SK-N-SH treated with all-trans-retinoic acid at 6 μM for 48 hours (cell line): ENCODE measurements at regions not wholly inside any gene's neighbourhood (a gene's known extent, or its start where the extent isn't known, plus 50 kb on each side); places are given as distances from the start of the nearest gene placed in this dataset.

Experiments
- ATAC-seq: fragments of 200-7000 bp; cut with Tn5 transposase; 3 replicates; pipeline ENCODE4 v1.9.1; 2020; ENCODE audit warnings: mild to moderate bottlenecking, moderate library complexity
- BACH2 ChIP-seq: fragments of 250-450 bp; sonication (Bioruptor Pico); IDR thresholded peaks from 2 replicates; pipeline ENCODE4 v1.9.0; 2021; ENCODE audit warnings: mild to moderate bottlenecking, borderline replicate concordance
- CREB5 ChIP-seq: fragments of 250-450 bp; sonication (Bioruptor Pico); IDR thresholded peaks from 2 replicates; pipeline ENCODE4 v1.5.1; 2020; ENCODE audit warnings: low read depth, mild to moderate bottlenecking, moderate library complexity
- CSDC2 ChIP-seq: fragments of 250-450 bp; sonication (Bioruptor Pico); IDR thresholded peaks from 2 replicates; pipeline ENCODE4 v1.5.0; 2020; ENCODE audit warnings: mild to moderate bottlenecking, moderate library complexity
- CSRNP3 ChIP-seq: fragments of 250-450 bp; sonication (Bioruptor Pico); IDR thresholded peaks from 2 replicates; pipeline ENCODE4 v1.5.1; 2021; ENCODE audit warnings: mild to moderate bottlenecking, moderate library complexity
- ESRRG ChIP-seq: fragments of 250-450 bp; sonication (Bioruptor Pico); IDR thresholded peaks from 2 replicates; pipeline ENCODE4 v1.6.1; 2021; ENCODE audit warnings: mild to moderate bottlenecking
- GLIS3 ChIP-seq: fragments of 250-450 bp; sonication (Bioruptor Pico); IDR thresholded peaks from 2 replicates; pipeline ENCODE4 v1.5.0; 2020; ENCODE audit warnings: mild to moderate bottlenecking, moderate library complexity
- ISL1 ChIP-seq: fragments of 250-450 bp; sonication (Bioruptor Pico); IDR thresholded peaks from 2 replicates; pipeline ENCODE4 v2.1.2; 2022; ENCODE audit warnings: mild to moderate bottlenecking, moderate library complexity
- OSR1 ChIP-seq: fragments of 250-450 bp; sonication (Bioruptor Pico); IDR thresholded peaks from 2 replicates; pipeline ENCODE4 v1.8.0; 2022; ENCODE audit warnings: moderate library complexity, mild to moderate bottlenecking, inconsistent platforms
- TCF4 ChIP-seq: fragments of 250-450 bp; sonication (Bioruptor Pico); IDR thresholded peaks from 2 replicates; pipeline ENCODE4 v1.8.0; 2021; ENCODE audit warnings: mild to moderate bottlenecking, moderate library complexity, borderline replicate concordance
- TOX ChIP-seq: fragments of 250-450 bp; sonication (Bioruptor Pico); IDR thresholded peaks from 2 replicates; pipeline ENCODE4 v1.8.0; 2021; ENCODE audit warnings: mild to moderate bottlenecking, moderate library complexity, borderline replicate concordance
- ZC3H10 ChIP-seq: fragments of 250-450 bp; sonication (Bioruptor Pico); IDR thresholded peaks from 2 replicates; pipeline ENCODE4 v1.5.1; 2021; ENCODE audit warnings: mild to moderate bottlenecking, moderate library complexity
- ZFP3 ChIP-seq: fragments of 250-450 bp; sonication (Bioruptor Pico); IDR thresholded peaks from 2 replicates; pipeline ENCODE4 v1.5.0; 2020; ENCODE audit warnings: mild to moderate bottlenecking, moderate library complexity
- ZFP30 ChIP-seq: fragments of 450-650 bp; formaldehyde crosslinking; IDR thresholded peaks from 2 replicates; pipeline ENCODE4 v1.5.0; 2022; ENCODE audit warnings: mild to moderate bottlenecking, moderate library complexity
- ZNF70 ChIP-seq: fragments of 450-650 bp; formaldehyde crosslinking; IDR thresholded peaks from 2 replicates; pipeline ENCODE4 v1.5.0; 2020; ENCODE audit warnings: mild to moderate bottlenecking, moderate library complexity
- TF ChIP-seq, protein P1 (sequence below): fragments of 250-450 bp; sonication (Bioruptor Pico); IDR thresholded peaks from 2 replicates; pipeline ENCODE4 v1.5.0; 2020; ENCODE audit warnings: mild to moderate bottlenecking, moderate library complexity
- TF ChIP-seq, protein P2 (sequence below): fragments of 250-450 bp; sonication (Bioruptor Pico); IDR thresholded peaks from 2 replicates; pipeline ENCODE4 v1.8.0; 2020; ENCODE audit warnings: mild to moderate bottlenecking, moderate library complexity, borderline replicate concordance
- TF ChIP-seq, protein P3 (sequence below): fragments of 250-450 bp; sonication (Bioruptor Pico); IDR thresholded peaks from 2 replicates; pipeline ENCODE4 v1.8.0; 2021; ENCODE audit warnings: low read depth, mild to moderate bottlenecking, moderate library complexity, borderline replicate concordance

DNA sequence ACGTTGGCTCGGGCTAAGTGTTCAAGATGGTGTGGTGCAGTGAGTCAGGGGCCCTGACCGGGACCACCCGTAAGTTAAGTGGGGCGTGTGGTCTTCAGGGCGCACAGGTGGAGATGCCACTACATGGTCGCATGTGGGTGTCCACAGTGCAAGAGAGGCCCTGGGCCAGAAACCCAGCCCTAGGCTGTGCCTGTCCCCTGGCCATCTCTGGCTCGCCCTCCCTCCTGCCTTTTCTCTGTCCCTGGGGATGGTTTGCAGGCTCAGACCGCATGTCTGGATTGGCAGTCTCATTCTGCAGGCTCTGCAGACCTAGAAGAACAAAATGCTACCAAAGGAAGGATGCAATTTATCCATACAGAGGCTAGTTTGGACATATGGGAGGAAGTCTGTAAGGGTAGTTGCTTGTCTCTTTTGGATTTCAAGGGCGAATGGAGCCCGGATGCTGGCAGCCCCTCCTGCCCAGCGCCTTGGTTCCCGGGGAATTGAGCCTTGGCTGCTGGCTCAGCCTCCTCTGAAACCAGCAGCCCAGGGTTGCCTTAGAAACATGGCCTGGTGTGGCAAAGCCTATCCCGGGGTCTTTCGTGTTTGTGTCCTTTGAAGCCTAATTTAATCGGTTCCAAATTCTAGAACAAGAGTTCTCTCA is 417.5 kb upstream of the HS6ST1 start:
- no peak for ATAC-seq
- no peak for TF ChIP-seq TOX (CRISPR knock-in tag)
- no peak for TF ChIP-seq ESRRG

- ATAC-seq = peak; percentile 57; the same call in 2 of the 3 replicates
- TF ChIP-seq ZFP30 = no peak
- no peak for TF ChIP-seq OSR1 (CRISPR knock-in tag)
- TF ChIP-seq ISL1 (CRISPR knock-in tag) = no peak
- TF ChIP-seq ZNF70 (CRISPR knock-in tag) = no peak
- no peak for TF ChIP-seq CSRNP3
- TF ChIP-seq, protein P1, sequence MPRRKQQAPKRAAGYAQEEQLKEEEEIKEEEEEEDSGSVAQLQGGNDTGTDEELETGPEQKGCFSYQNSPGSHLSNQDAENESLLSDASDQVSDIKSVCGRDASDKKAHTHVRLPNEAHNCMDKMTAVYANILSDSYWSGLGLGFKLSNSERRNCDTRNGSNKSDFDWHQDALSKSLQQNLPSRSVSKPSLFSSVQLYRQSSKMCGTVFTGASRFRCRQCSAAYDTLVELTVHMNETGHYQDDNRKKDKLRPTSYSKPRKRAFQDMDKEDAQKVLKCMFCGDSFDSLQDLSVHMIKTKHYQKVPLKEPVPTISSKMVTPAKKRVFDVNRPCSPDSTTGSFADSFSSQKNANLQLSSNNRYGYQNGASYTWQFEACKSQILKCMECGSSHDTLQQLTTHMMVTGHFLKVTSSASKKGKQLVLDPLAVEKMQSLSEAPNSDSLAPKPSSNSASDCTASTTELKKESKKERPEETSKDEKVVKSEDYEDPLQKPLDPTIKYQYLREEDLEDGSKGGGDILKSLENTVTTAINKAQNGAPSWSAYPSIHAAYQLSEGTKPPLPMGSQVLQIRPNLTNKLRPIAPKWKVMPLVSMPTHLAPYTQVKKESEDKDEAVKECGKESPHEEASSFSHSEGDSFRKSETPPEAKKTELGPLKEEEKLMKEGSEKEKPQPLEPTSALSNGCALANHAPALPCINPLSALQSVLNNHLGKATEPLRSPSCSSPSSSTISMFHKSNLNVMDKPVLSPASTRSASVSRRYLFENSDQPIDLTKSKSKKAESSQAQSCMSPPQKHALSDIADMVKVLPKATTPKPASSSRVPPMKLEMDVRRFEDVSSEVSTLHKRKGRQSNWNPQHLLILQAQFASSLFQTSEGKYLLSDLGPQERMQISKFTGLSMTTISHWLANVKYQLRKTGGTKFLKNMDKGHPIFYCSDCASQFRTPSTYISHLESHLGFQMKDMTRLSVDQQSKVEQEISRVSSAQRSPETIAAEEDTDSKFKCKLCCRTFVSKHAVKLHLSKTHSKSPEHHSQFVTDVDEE = no peak
- no peak for TF ChIP-seq GLIS3 (CRISPR knock-in tag)
- TF ChIP-seq BACH2 (CRISPR knock-in tag) = no peak
Measured at GRCh38 chr2:128736689-128737545, 418.2 kb upstream of the HS6ST1 start.

DNA sequence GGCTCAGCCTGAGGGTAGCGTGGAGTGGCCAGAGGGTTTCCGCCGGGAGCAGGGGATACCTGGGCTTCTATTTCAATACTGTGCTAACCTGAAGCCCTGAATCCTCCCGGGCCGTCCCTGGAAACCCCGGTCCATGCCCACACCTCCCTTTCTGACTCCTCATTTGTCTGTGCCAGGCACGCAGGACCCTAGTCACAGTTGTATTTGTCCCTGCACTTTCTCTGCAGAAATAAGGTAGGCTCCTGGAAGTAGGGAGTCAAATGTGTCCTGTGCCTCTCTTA is 418.8 kb upstream of the HS6ST1 start:
- no peak for ATAC-seq
- TF ChIP-seq TCF4 = no peak
- TF ChIP-seq ZFP3 (CRISPR knock-in tag) = no peak
- TF ChIP-seq OSR1 (CRISPR knock-in tag) = no peak
- no peak for TF ChIP-seq CSRNP3
- TF ChIP-seq, protein P2, sequence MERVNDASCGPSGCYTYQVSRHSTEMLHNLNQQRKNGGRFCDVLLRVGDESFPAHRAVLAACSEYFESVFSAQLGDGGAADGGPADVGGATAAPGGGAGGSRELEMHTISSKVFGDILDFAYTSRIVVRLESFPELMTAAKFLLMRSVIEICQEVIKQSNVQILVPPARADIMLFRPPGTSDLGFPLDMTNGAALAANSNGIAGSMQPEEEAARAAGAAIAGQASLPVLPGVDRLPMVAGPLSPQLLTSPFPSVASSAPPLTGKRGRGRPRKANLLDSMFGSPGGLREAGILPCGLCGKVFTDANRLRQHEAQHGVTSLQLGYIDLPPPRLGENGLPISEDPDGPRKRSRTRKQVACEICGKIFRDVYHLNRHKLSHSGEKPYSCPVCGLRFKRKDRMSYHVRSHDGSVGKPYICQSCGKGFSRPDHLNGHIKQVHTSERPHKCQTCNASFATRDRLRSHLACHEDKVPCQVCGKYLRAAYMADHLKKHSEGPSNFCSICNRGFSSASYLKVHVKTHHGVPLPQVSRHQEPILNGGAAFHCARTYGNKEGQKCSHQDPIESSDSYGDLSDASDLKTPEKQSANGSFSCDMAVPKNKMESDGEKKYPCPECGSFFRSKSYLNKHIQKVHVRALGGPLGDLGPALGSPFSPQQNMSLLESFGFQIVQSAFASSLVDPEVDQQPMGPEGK (CRISPR knock-in tag) = no peak
- no peak for TF ChIP-seq ZC3H10 (CRISPR knock-in tag)
- TF ChIP-seq, protein P3, sequence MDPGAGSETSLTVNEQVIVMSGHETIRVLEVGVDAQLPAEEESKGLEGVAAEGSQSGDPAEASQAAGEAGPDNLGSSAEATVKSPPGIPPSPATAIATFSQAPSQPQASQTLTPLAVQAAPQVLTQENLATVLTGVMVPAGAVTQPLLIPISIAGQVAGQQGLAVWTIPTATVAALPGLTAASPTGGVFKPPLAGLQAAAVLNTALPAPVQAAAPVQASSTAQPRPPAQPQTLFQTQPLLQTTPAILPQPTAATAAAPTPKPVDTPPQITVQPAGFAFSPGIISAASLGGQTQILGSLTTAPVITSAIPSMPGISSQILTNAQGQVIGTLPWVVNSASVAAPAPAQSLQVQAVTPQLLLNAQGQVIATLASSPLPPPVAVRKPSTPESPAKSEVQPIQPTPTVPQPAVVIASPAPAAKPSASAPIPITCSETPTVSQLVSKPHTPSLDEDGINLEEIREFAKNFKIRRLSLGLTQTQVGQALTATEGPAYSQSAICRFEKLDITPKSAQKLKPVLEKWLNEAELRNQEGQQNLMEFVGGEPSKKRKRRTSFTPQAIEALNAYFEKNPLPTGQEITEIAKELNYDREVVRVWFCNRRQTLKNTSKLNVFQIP = no peak
- TF ChIP-seq ZFP30 = no peak
- TF ChIP-seq CSDC2 = no peak
- TF ChIP-seq BACH2 (CRISPR knock-in tag) = no peak
- no peak for TF ChIP-seq ESRRG
- TF ChIP-seq, protein P1 = no peak
- no peak for TF ChIP-seq CREB5 (CRISPR knock-in tag)
